K562 (cell line): ENCODE measurements at regions not wholly inside any gene's neighbourhood (a gene's known extent, or its start where the extent isn't known, plus 50 kb on each side); places are given as distances from the start of the nearest gene placed in this dataset.

ENCODE experiments used
- ATAC-seq: fragments of 200-7000 bp; cut with Tn5 transposase; 3 replicates; pipeline ENCODE4 v1.9.1; 2020; ENCODE audit warnings: moderate library complexity
- BruUV-seq: library from RNA; stranded (reverse); fragments of 400-500 nt; replicated peaks from 2 replicates; lab custom pipeline; 2021; lab: Mats Ljungman, UMichigan
- CTCF ChIA-PET: fragments of 300-600 bp; formaldehyde crosslinking; extraction: SDS; loops from one replicate; lab custom pipeline; 2021; ENCODE audit warnings: low intra/inter-chr PET ratio; lab: Yijun Ruan, JAX
- POLR2A ChIA-PET: fragments of 300-600, 350-650 bp; sonication (Branson Sonifier 250); formaldehyde crosslinking; extraction: SDS; loops from one replicate; lab custom pipeline; 2021; ENCODE audit warnings: antibody characterized with exemption, inconsistent platforms; lab: Yijun Ruan, JAX
- DNase-seq, 4 experiments: peaks; one replicate each; pipeline versions ENCODE4 v3.0.0 to v3.0.0-alpha.2; 2011 to 2018; ENCODE audit warnings: low spot score in 3 of 4, mixed read lengths in 3 of 4; ENCODE audit errors: extremely low read depth in 1 of 4
- FAIRE-seq: peaks from 2 replicates; lab custom pipeline; 2011; peaks lifted over from hg19 to GRCh38; lab: Jason Lieb, UNC
- H2AFZ ChIP-seq: 2 replicates; pipeline ENCODE4 v1.6.0; 2011; ENCODE audit warnings: low read depth, low read length, control low read depth, inconsistent platforms
- H3K27ac ChIP-seq: fragments of 200-600 bp; 3 replicates; pipeline ENCODE4 v1.8.0; 2011; ENCODE audit warnings: low read depth, mild to moderate bottlenecking, control low read depth, inconsistent platforms, low read length, moderate library complexity, mixed read lengths; ENCODE audit errors: extremely low read depth
- H3K27me3 ChIP-seq, 2 experiments: fragments of 300-600 bp in 1 of 2; 2 replicates in 1 of 2; 3 replicates in 1 of 2; pipeline versions ENCODE4 v1.6.0 to v1.8.0; 2011; ENCODE audit warnings: inconsistent platforms in 2 of 2, low read length in 2 of 2, mild to moderate bottlenecking in 1 of 2, mixed read lengths in 1 of 2, moderate library complexity in 1 of 2; ENCODE audit not compliant: control insufficient read depth in 2 of 2, insufficient read depth in 2 of 2
- H3K36me3 ChIP-seq: fragments of 300-600 bp; 3 replicates; pipeline ENCODE4 v1.8.0; 2011; ENCODE audit warnings: mild to moderate bottlenecking, low read length, inconsistent platforms; ENCODE audit not compliant: control insufficient read depth, insufficient read depth
- H3K4me1 ChIP-seq, 2 experiments: fragments of 200-600 bp in 1 of 2; replicated peaks in 1 of 2; 2 replicates in 1 of 2; 3 replicates in 1 of 2; pipeline versions ENCODE4 v1.5.1 to v1.8.0; 2011; ENCODE audit warnings: inconsistent platforms in 2 of 2, low read length in 2 of 2, mild to moderate bottlenecking in 1 of 2, mixed read lengths in 1 of 2, moderate library complexity in 1 of 2; ENCODE audit not compliant: control insufficient read depth in 2 of 2, insufficient read depth in 2 of 2
- H3K4me2 ChIP-seq: 2 replicates; pipeline ENCODE4 v1.6.1; 2011; ENCODE audit warnings: low read length, control low read depth, inconsistent platforms, mixed read lengths; ENCODE audit not compliant: insufficient read depth
- H3K4me3 ChIP-seq: fragments of 200-600 bp; sonication (generic), shearing (Covaris generic); 2 replicates; pipeline ENCODE4 v1.5.1; 2016; ENCODE audit warnings: control low read depth, inconsistent platforms
- H3K79me2 ChIP-seq: fragments of 200-600 bp; 3 replicates; pipeline ENCODE4 v1.8.0; 2011; ENCODE audit warnings: low read length, inconsistent platforms; ENCODE audit not compliant: control insufficient read depth, insufficient read depth
- H3K9ac ChIP-seq, 2 experiments: 2 replicates each; pipeline versions ENCODE4 v1.6.0 to v1.6.1; 2011; ENCODE audit warnings: low read depth in 2 of 2, low read length in 2 of 2, control low read depth in 1 of 2, inconsistent platforms in 1 of 2, mild to moderate bottlenecking in 1 of 2, mixed read lengths in 1 of 2; ENCODE audit not compliant: insufficient read depth in 1 of 2
- H3K9me1 ChIP-seq: one replicate; pipeline ENCODE4 v1.6.0; 2011; ENCODE audit warnings: inconsistent platforms, mild to moderate bottlenecking, low read length, moderate library complexity; ENCODE audit not compliant: control insufficient read depth, insufficient read depth
- H3K9me3 ChIP-seq: replicated peaks from 2 replicates; pipeline ENCODE4 v1.5.1; 2011; ENCODE audit warnings: low read depth, low read length, inconsistent platforms; ENCODE audit not compliant: control insufficient read depth, insufficient read depth
- H4K20me1 ChIP-seq: replicated peaks from 2 replicates; pipeline ENCODE4 v1.6.1; 2011; ENCODE audit warnings: low read length, inconsistent platforms, mixed read lengths; ENCODE audit not compliant: control insufficient read depth, insufficient read depth
- PCBP2 ChIP-seq: fragments of 200-400 bp; formaldehyde crosslinking; IDR thresholded peaks from 2 replicates; pipeline ENCODE4 v1.6.1; 2018; ENCODE audit warnings: low read length, low read depth, mild to moderate bottlenecking, moderate library complexity; ENCODE audit not compliant: poor library complexity, severe bottlenecking
- POLR2AphosphoS2 ChIP-seq: IDR thresholded peaks from 2 replicates; pipeline ENCODE4 v1.6.1; 2012; ENCODE audit warnings: low read length, improper control_type of control experiment
- WGBS: fragments of 100-300 bp; shearing (Covaris generic); methylation state at CpG from one replicate; pipeline ENCODE4 v1.1.6; 2016; ENCODE audit warnings: low coverage, mixed read lengths; ENCODE audit not compliant: insufficient coverage; ENCODE audit errors: missing lambda C conversion rate; 5-methylcytosine and 5-hydroxymethylcytosine counted together
- in situ Hi-C: fragments of 300-500 bp; cut with MboI; formaldehyde crosslinking; loops from 4 replicates; pipeline ENCODE4 v1.15.0; 2018; ENCODE audit warnings: inconsistent platforms, mixed read lengths
- intact Hi-C: fragments of 100-400 bp; cut with micrococcal nuclease; formaldehyde crosslinking; loops from 2 replicates; pipeline ENCODE4 v1.14.2; 2022
- TF ChIP-seq, protein P1 (sequence below): fragments of 450-650 bp; IDR thresholded peaks from 2 replicates; pipeline ENCODE4 v1.6.1; 2016; ENCODE audit warnings: low read depth
- TF ChIP-seq, protein P2 (sequence below): fragments of 450-650 bp; IDR thresholded peaks from 2 replicates; pipeline ENCODE4 v1.6.1; 2016; ENCODE audit warnings: missing biosample characterization, missing genetic modification characterization
- TF ChIP-seq, protein P3 (sequence below): IDR thresholded peaks from 3 replicates; pipeline ENCODE4 v1.6.1; 2011; ENCODE audit warnings: borderline replicate concordance, mild to moderate bottlenecking, moderate library complexity; ENCODE audit not compliant: insufficient read length; ENCODE audit errors: extremely low read depth
- TF ChIP-seq, protein P4 (sequence below): fragments of 250-450 bp; sonication (Bioruptor Pico); IDR thresholded peaks from 2 replicates; pipeline ENCODE4 v1.4.0; 2020; ENCODE audit warnings: mild to moderate bottlenecking, moderate library complexity, borderline replicate concordance

DNA sequence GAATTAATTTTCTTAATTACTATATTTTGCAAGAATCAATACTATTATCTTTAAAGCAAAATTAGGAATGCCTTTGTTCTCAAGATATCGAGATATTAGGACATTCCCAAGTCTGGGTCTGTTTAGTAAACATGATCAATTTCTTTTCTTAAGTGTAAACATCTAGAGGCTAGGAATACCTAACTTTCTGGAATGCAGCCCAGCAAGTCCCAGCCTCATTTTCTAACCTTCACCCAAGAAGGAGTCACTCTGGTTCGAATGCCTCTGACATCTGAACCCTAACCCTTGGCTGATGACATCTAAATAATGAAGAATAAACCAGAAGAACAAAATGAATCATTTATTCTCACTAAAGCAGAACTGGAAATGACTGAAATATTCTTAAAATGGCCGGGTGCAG lies 297.5 kb upstream of the IRX3 start:
- H3K27me3 ChIP-seq, result no peaks in the 10 kb centered on the region
- H3K36me3 ChIP-seq, result no peaks in the 10 kb centered on the region
- 0% methylated on average over 3 of the region's 3 CpGs for WGBS
- TF ChIP-seq PCBP2 (no peak), POLR2AphosphoS2 (no peak)
- TF ChIP-seq, protein P1, sequence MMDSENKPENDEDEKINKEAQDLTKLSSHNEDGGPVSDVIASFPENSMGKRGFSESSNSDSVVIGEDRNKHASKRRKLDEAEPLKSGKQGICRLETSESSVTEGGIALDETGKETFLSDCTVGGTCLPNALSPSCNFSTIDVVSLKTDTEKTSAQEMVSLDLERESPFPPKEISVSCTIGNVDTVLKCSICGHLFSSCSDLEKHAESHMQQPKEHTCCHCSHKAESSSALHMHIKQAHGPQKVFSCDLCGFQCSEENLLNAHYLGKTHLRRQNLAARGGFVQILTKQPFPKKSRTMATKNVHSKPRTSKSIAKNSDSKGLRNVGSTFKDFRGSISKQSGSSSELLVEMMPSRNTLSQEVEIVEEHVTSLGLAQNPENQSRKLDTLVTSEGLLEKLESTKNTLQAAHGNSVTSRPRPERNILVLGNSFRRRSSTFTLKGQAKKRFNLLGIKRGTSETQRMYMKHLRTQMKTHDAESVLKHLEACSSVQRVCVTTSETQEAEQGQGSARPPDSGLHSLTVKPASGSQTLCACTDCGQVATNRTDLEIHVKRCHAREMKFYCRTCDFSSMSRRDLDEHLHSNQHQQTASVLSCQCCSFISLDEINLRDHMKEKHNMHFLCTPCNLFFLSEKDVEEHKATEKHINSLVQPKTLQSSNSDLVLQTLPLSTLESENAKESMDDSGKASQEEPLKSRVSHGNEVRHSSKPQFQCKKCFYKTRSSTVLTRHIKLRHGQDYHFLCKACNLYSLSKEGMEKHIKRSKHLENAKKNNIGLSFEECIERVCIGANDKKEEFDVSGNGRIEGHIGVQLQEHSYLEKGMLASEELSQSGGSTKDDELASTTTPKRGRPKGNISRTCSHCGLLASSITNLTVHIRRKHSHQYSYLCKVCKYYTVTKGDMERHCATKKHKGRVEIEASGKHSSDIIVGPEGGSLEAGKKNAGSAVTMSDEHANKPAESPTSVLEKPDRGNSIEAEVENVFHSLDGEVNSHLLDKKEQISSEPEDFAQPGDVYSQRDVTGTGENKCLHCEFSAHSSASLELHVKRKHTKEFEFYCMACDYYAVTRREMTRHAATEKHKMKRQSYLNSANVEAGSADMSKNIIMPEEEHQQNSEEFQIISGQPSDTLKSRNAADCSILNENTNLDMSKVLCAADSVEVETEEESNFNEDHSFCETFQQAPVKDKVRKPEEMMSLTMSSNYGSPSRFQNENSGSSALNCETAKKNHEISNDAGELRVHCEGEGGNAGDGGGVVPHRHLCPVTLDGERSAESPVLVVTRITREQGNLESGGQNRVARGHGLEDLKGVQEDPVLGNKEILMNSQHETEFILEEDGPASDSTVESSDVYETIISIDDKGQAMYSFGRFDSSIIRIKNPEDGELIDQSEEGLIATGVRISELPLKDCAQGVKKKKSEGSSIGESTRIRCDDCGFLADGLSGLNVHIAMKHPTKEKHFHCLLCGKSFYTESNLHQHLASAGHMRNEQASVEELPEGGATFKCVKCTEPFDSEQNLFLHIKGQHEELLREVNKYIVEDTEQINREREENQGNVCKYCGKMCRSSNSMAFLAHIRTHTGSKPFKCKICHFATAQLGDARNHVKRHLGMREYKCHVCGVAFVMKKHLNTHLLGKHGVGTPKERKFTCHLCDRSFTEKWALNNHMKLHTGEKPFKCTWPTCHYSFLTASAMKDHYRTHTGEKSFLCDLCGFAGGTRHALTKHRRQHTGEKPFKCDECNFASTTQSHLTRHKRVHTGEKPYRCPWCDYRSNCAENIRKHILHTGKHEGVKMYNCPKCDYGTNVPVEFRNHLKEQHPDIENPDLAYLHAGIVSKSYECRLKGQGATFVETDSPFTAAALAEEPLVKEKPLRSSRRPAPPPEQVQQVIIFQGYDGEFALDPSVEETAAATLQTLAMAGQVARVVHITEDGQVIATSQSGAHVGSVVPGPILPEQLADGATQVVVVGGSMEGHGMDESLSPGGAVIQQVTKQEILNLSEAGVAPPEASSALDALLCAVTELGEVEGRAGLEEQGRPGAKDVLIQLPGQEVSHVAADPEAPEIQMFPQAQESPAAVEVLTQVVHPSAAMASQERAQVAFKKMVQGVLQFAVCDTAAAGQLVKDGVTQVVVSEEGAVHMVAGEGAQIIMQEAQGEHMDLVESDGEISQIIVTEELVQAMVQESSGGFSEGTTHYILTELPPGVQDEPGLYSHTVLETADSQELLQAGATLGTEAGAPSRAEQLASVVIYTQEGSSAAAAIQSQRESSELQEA, result no peak
- TF ChIP-seq, protein P2, sequence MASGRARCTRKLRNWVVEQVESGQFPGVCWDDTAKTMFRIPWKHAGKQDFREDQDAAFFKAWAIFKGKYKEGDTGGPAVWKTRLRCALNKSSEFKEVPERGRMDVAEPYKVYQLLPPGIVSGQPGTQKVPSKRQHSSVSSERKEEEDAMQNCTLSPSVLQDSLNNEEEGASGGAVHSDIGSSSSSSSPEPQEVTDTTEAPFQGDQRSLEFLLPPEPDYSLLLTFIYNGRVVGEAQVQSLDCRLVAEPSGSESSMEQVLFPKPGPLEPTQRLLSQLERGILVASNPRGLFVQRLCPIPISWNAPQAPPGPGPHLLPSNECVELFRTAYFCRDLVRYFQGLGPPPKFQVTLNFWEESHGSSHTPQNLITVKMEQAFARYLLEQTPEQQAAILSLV (tag), result no peak
- TF ChIP-seq, protein P3, sequence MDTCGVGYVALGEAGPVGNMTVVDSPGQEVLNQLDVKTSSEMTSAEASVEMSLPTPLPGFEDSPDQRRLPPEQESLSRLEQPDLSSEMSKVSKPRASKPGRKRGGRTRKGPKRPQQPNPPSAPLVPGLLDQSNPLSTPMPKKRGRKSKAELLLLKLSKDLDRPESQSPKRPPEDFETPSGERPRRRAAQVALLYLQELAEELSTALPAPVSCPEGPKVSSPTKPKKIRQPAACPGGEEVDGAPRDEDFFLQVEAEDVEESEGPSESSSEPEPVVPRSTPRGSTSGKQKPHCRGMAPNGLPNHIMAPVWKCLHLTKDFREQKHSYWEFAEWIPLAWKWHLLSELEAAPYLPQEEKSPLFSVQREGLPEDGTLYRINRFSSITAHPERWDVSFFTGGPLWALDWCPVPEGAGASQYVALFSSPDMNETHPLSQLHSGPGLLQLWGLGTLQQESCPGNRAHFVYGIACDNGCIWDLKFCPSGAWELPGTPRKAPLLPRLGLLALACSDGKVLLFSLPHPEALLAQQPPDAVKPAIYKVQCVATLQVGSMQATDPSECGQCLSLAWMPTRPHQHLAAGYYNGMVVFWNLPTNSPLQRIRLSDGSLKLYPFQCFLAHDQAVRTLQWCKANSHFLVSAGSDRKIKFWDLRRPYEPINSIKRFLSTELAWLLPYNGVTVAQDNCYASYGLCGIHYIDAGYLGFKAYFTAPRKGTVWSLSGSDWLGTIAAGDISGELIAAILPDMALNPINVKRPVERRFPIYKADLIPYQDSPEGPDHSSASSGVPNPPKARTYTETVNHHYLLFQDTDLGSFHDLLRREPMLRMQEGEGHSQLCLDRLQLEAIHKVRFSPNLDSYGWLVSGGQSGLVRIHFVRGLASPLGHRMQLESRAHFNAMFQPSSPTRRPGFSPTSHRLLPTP, result no peak
- TF ChIP-seq, protein P4, sequence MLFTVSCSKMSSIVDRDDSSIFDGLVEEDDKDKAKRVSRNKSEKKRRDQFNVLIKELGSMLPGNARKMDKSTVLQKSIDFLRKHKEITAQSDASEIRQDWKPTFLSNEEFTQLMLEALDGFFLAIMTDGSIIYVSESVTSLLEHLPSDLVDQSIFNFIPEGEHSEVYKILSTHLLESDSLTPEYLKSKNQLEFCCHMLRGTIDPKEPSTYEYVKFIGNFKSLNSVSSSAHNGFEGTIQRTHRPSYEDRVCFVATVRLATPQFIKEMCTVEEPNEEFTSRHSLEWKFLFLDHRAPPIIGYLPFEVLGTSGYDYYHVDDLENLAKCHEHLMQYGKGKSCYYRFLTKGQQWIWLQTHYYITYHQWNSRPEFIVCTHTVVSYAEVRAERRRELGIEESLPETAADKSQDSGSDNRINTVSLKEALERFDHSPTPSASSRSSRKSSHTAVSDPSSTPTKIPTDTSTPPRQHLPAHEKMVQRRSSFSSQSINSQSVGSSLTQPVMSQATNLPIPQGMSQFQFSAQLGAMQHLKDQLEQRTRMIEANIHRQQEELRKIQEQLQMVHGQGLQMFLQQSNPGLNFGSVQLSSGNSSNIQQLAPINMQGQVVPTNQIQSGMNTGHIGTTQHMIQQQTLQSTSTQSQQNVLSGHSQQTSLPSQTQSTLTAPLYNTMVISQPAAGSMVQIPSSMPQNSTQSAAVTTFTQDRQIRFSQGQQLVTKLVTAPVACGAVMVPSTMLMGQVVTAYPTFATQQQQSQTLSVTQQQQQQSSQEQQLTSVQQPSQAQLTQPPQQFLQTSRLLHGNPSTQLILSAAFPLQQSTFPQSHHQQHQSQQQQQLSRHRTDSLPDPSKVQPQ (CRISPR knock-in tag), result no peak

More for the DNA sequence above, 297.5 kb upstream of the IRX3 start:
- Histone ChIP-seq H3K4me1 (no peaks in the 10 kb centered on the region), H3K79me2 (no peaks in the 10 kb centered on the region), H3K9me1 (no peaks in the 10 kb centered on the region), H3K27ac (no peak overlapping the region), H2AFZ (no peak overlapping the region), H4K20me1 (no peaks in the 10 kb centered on the region), H3K4me2 (no peak overlapping the region), H3K9ac (no peak overlapping the region), H3K9me3 (no peaks in the 10 kb centered on the region), H3K4me3 (no peak overlapping the region)
- DNase-seq (no peak), FAIRE-seq (no peak), ATAC-seq (no peak)
- intact Hi-C loops, result no loop called here
- ChIA-PET CTCF (no interaction called here), POLR2A (no interaction called here)
- no TSS peak for BruUV-seq
- in situ Hi-C loops, result no loop called here
